HG02973 (cell line): ENCODE measurements at regions not wholly inside any gene's neighbourhood (a gene's known extent, or its start where the extent isn't known, plus 50 kb on each side); places are given as distances from the start of the nearest gene placed in this dataset.

Experiments
- ATAC-seq: cut with Tn5 transposase; IDR thresholded peaks from one replicate; pipeline ENCODE4 v1.9.1; 2021; ENCODE audit warnings: moderate library complexity; ENCODE audit not compliant: unreplicated experiment

DNA sequence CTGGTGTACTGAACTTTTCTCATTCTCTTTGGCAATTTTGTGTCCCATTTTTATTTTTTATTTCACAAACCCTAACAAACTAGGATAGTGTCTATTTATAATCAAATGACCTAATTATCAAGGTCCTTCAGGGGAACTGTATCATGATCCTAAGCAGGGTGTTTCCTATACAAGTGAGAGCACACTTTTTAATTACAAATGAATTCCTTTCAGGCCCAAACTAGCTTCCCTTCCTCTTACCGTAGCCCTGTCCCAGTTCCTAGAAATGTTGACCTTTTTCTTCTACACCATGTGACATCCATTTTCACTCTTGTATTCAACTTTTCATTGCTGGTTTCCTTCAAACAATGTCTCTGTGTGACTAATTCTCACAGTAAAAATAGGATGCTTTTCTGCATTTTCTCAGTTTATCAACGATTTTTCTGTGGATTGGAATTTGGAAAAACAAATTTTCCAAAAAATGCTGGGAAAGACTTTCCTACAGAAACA lies 411.4 kb downstream of the CCDC91 start:
- no peak for ATAC-seq

DNA sequence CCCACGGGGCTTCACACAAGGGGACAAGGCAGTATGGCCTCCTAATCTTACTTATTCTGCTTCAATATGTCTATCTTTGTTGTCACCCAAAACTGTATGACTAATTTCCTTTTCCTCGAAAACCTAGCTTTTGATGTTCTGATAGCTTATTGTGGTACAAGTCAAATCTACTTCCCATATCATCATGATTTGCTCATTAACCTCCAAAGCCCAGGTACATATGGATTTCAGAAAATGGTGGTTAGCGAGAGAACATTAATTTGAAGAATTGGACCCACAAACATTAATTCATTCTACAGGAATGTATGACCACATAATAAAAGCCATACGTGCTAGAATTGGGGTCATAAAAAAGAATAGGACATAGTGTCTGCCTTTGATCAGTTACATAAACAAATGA lies 412.5 kb downstream of the CCDC91 start:
- ATAC-seq: no peak

DNA sequence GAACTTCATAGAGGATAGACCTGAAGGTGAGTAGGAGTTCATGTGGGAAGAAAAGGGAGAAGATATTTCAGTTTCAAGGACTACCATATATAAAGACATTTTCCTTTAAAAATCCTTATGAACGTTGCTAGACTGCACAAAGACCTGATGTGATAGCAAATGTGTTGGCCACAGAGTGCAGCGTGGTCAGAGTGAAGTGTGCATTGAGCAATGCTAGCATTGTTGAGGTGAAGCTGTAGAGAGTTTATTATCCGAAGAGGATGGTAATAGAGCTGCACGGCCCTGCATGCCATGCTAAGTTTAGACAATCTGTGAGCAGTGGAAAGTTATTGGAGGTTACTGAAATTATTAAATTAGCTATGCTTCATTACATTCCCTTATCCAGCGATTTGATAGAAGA lies 413.0 kb downstream of the CCDC91 start:
- ATAC-seq: no peak

DNA sequence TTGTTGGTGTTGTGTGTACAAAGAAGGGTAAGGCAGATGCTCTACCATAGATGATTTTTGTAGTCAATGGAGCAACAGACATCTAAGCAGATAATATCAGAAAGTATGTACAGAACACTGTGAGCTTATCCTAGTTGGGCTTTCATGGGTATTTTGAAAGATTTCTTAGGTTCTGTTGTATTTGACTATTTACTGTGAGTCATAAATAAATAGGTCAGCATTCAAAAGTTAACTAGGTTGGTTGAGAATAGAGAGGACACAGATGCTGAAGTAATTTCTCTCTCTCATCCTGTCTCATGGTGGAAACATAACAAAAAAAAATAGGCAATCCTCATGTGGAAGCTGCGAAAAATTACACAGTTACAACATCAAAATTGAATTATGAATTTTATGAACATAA lies 413.5 kb downstream of the CCDC91 start:
- no peak for ATAC-seq

DNA sequence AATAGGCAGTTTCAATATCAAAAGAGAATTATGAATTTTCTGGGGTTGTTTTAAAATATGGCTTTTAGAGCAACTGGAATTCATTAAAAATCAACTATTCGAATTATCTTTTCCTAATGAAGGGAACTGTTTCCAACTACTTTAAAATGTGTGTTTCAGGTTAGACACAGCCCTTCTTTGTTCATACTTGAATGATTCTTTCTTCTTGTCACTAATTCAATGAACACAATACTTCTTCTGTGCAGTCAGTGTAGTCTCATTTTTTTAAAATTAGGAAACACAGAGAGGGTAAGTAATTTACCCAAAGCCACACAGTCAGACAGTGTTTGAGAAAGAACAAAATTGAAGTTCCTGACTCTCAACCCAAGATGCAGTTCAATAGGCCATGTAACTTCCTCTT lies 414.0 kb downstream of the CCDC91 start:
- ATAC-seq: no peak

DNA sequence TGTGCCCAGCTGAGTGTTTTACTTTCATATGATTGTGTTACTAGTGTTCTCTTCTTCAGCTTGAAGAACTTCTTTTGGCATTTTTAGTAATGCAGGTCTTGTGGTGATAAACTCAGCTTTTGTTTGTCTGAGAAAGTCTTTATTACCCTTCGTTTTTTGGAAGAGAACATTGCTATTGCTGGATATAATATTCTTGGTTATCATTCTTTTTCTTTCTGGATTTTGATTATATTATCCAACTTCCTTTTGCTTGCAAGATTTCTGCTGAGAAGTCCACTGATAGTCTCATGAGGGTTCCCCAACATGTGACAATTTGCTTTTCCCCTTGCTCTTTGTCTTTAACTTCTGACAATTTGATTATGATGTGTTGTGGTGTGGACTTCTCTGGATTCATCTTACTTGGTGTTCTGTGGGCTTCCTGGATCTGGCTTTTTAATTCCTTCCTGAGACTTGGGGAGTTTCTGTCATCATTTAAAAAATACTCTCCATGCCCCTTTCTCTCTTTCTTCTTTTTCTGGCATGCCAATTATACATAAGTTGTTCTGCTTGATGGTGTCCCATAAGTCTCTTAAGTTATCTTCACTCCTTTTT lies 416.8 kb downstream of the CCDC91 start:
- no peak for ATAC-seq

DNA sequence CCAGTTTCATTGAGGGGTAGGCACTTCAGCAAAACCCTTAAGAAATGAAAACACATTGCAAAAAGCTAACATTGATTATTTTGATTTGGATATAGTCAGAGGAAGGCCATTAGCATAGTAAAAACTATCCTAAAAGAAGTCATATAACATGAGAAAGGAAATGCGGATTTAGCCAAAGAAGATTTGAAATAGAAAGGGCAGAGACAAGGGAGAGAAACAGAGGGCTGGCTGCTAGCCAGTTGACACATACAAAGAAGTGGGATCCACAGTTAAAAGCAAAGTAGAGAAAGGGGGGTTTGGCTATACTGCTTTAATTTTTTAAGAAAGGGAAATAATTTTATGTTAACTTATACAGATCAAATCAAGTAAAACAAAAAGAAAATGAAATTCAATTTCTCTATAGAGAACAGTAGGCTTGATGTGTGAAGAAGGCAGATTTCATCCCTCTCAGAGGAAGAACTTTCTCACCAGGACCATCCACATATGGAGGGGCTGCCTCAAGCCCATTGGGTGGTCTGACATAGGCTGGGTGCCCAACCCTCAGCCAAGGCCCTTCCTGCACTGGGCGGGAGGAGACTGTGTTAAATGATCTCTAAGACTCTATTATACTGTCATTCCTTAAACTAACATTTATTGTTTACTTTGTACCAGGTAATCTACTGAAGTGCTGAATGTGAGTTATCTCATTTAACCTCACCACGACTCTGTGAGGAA lies 420.3 kb downstream of the CCDC91 start:
- ATAC-seq: no peak

DNA sequence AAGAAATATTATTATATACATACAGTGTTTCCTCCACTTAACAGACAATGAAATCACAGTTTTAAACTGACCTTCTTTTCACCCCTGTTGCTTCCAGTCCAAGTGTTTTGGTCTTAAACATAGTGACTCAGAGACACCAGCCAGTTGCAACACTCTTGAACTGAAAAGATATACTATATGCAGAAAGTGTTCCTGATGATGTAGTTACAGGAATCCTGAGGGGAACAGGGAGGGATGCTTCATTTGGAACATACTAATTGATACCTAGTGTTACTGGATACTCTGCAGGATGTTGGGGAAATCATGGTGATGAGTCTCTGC lies 420.8 kb downstream of the CCDC91 start:
- ATAC-seq: no peak

DNA sequence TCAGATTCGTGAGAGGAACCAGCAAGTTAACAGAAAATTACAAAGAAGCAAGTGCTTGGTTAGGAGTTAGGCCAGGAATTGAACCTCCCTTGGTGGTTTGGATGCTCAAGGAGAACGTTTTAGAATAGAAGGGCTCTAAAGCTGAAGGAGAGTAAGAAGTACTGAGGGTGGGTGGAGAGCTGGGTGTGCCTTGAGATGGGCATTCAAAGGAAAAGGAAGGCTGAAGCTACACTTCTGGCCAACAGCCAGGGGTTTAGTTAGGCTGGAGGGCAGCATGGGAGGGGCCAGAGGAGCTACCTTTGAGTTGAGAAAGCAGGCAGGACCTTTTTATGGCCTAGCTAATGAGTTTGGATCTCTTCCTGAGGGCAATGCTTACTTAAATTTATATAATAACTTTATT lies 421.2 kb downstream of the CCDC91 start:
- ATAC-seq: no peak

DNA sequence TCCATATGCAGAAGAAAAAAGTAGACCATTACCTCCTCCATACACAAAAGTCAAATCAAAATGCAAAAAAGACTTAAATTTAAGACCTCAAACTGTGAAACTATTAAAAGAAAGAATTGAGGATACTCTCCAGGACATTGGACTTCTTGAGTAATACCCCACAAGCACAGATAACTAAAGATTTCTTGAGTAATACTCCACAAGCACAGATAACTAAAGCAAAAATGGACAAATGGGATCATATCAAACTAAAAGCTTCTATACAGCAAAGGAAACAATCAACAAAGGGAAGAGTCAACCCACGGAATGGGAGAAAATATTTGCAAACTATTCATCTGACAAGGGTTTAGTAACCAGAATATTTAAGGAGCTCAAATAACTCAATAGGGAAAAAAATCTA lies 427.9 kb downstream of the CCDC91 start:
- no peak for ATAC-seq

DNA sequence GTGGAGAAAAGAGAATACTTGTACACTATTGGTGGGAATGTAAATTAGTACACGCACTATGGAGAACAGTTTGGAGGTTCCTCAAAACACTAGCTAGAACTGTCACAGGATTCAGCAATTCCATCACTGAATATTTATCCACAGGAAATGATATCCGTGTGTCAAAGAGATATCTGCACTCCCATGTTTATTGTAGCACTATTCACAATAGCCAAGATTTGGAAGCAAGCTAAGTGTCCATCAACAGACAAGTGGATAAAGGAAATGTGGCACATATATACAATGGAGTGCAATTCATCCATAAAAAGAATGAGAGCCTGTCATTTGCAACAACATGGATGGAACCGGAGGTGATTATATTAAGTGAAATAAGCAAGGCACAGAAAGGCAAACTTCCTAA lies 428.5 kb downstream of the CCDC91 start:
- ATAC-seq: no peak

DNA sequence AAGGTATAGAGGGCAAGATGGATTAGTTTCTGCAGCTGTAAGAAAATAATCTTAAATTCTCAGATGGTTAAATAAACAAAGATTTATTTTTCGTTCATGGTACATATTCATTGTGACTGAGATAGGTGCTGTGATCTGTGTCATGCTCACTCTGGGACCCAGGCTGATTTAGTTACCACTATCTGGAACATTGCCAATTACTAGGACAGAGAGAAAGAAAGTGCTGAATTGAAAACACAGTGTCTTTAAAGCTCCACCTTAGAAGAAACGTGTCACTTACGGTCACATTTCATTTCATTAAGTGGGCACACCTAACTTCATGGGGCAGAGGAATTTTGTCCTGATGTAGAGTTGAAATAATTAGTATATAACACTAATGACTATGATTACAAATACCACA lies 430.0 kb downstream of the CCDC91 start:
- ATAC-seq: no peak

DNA sequence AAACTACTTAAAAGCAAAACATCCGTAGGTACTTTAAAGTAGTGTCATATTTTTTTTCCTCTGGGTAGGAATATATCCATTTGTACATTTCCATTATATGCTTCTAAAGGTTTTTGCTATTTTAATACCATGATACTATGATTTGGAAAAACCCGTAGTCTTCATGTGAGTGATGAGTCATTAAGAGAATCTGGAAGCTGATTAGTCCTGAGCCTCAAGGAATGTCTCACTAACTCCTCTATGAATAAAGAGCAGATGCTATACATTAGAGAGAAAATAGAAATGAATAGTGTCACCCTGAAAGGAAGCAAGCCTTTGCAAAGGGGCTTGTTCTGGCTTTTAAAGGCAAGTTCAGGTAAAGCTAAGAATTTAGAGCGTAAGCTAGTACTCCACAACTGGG lies 432.1 kb downstream of the CCDC91 start:
- no peak for ATAC-seq

DNA sequence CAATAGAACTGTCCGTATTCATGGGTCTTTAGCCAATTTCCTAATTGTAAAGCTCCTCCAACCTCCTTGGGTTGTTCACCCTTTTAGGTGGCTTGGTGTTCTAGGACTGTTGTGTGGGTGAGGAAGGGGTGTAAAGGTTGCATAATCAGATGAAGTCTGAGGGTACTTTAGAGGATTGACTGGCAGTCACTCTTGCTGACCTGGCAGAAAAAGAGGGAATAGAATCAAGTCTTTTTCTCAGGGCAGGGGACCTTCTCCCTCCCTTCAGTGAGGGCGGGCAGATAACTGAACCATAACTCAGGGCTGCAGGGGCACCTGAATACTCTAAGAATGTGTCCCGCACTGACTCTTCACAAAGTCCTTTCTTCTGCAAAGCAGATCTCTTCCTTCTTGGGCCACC lies 436.2 kb downstream of the CCDC91 start:
- ATAC-seq: no peak

DNA sequence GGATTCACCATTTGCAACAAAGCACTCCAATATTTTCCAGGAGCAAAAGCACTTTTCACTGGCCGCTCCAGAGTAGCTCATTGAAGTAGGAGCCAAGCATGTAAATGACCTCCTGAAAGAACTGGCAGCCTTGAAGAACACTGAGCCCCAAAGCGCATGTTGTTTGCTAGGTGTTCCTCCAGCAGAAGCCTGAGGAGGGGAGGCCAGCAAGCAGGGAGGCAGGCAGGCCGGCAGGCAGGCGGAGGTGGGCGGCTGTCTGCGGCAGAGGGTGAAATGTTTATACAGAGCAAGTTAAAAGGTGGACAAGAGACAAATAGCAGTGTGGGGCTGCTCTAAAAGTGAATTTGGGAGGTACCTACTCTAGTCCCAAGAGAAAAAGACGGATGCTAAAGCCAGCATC lies 439.4 kb downstream of the CCDC91 start:
- ATAC-seq: no peak

DNA sequence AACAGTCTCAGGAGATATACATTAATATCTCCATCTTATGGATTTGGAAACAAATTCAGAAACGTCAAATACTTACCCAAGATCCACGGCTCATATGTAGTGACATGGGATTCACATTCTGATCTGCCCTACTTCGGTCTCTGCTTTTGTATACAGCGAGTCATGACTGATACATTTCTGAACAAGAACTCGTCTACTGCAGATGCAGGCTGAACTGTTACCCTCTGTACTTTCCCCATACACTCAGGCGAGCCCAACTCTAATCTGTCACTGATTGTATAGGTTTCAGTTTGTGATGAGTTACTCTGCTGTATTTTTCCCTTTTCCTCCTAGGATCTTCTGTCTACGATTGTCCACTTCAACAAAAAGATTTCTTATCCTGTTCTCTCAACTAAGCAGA lies 441.6 kb downstream of the CCDC91 start:
- ATAC-seq: no peak

DNA sequence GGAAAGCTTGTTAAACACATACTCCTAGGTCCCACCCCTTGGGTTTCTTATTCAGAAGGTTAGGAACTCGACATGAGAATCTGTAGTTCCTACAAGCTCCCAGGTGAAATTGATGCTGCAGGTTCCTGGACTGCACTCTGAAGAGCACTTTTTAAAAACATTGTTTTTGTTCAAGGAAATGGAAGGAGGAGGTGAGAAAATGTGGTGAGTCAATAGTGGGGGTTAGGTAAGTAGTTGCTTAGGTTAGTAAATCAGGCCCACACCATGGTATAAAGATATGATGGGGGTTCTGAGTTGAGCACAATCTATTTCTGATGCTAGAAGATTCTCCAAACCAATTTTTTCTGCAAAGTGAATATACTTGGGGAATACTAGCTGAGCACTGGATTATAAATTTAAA lies 450.3 kb downstream of the CCDC91 start:
- ATAC-seq: no peak

DNA sequence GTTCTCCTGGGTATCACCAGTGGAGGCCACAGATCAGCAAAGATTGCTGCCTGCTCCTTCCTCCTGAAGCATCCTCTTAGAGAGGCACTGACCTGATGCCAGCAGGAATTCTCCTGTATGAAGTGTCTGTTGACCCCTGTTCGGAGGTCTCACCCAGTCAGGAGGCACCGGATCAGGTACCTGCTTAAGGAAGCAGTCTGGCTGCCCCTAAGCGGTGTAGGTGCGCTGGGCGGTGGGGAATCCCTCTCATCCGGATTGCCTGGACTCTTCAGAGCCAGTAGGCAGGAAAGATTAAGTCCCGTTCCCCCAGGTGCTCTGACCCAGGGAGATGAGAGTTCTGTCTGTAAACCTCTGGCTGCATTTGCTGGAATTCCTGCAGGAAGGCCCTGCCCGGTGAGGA lies 455.2 kb downstream of the CCDC91 start:
- no peak for ATAC-seq

DNA sequence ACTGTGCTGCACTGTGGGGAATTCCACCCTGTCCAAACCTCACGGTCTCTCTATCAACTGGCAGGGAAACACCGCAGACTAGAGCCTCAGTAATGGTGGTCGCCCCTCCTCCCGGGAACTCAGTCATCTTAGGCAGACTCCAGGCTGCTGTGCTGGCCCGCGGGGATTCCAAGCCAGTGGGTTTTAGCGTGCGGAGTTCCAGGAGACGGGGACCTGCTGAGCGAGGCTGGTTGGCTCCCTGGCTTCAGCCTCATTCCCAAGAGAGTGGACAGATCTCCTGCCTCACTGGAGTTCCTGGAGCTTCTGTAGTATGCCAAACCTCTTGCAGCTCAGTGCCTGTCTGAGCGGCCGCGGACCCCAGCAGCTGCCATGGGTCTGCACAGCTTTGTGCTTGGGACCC lies 455.6 kb downstream of the CCDC91 start:
- ATAC-seq: no peak

DNA sequence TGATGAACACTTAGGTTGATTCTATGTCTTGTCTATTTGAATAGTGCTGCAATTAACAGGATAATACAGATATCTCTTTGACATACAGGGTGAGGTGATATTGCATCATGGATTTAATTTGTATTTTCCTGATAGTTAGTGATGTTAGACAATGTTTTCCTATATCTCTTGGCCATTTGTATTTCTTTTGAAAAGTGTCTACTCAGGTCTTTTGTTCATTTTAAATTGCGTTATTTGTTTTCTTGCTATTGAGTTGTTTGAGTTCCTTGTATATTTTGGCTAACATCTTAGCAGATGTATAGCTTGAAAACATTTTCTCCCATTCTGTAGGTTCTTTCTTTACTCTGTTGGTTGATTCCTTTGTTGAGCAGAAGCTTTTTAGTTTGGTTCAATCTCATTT lies 460.6 kb downstream of the CCDC91 start:
- ATAC-seq: no peak

DNA sequence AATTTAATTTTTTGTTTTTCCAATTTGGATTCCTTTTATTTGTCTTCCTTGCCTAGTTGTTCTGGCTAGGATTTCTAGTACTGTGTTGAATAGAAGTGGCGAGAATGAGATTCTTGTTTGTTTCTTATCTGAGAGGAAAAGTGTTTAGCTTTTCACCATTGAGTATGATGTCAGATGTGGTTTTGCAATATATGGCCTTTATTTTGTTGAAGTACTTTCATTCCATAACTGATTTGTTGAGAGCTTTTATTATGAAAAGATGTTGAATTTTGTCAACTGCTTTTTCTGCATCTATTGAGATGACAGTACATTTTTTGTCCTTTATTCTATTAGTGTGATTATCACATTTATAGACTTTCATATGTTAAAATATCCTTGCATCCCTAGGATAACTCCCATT lies 462.0 kb downstream of the CCDC91 start:
- no peak for ATAC-seq

DNA sequence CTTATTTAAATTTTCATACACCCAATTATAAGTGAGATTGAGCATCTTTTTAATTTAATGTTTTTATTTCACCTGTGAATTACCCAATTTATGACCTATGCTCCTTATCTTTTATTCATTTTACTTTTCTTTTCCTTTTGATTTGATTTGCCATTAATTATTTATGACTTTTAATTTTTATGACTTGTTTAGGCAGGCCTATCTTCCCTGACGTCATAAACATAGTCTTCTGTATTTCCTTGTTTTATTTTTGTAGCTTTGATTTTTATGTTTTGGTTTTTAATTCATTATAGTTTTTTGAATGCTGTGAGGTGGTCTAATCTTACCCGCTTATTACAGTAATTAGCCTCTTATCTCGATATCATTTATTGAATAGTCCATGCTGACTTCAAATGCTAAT lies 467.1 kb upstream of the FAR2 start:
- ATAC-seq: no peak

DNA sequence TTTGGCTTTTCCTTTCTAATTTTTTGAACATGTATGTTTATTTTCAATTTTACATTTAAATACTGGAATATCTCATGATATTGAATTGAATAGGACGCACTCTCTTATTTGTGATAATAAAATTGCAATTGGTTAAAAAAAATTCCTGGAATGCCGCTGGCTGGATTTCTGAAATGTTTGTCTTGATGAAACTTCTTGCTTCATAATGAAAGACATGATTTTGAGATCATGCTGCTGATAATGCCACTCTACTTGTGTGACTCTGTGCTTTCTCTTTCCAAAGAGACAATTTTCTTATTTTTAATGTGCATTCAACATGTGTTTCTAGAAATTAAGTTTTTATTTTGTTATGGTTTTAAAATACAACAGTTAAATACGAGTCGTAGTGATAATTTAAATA lies 465.7 kb upstream of the FAR2 start:
- no peak for ATAC-seq
